Osteocyte (in vitro differentiated cells): ENCODE measurements at regions not wholly inside any gene's neighbourhood (a gene's known extent, or its start where the extent isn't known, plus 50 kb on each side); places are given as distances from the start of the nearest gene placed in this dataset.
A peak's percentile ranks its signal among the peaks of the same experiment; 100 is the strongest.

Source experiments
- DNase-seq: peaks from one replicate; pipeline ENCODE4 v3.0.0; 2021; ENCODE audit warnings: mixed read lengths; ENCODE audit not compliant: unreplicated experiment; ENCODE audit errors: extremely low spot score
- H3K27ac Mint-ChIP-seq: one replicate; pipeline ENCODE4 v1.8.0; 2021; ENCODE audit warnings: mild to moderate bottlenecking, mixed read lengths; ENCODE audit not compliant: unreplicated experiment
- H3K27me3 Mint-ChIP-seq: one replicate; pipeline ENCODE4 v1.8.0; 2021; ENCODE audit warnings: mixed read lengths; ENCODE audit not compliant: unreplicated experiment
- H3K36me3 Mint-ChIP-seq: one replicate; pipeline ENCODE4 v1.8.0; 2021; ENCODE audit warnings: mixed read lengths; ENCODE audit not compliant: unreplicated experiment
- H3K4me1 Mint-ChIP-seq: one replicate; pipeline ENCODE4 v1.8.0; 2021; ENCODE audit warnings: mixed read lengths; ENCODE audit not compliant: unreplicated experiment
- H3K4me3 Mint-ChIP-seq: one replicate; pipeline ENCODE4 v1.8.0; 2021; ENCODE audit warnings: mild to moderate bottlenecking, moderate library complexity, mixed read lengths; ENCODE audit not compliant: unreplicated experiment
- H3K9me3 Mint-ChIP-seq: one replicate; pipeline ENCODE4 v1.8.0; 2021; ENCODE audit warnings: mixed read lengths; ENCODE audit not compliant: unreplicated experiment
- TF ChIP-seq, protein P1 (sequence below): fragments of 200-600 bp; sonication (generic); IDR thresholded peaks from 2 replicates; pipeline ENCODE4 v1.5.0; 2021; ENCODE audit warnings: antibody characterized with exemption, mild to moderate bottlenecking, moderate library complexity

- Mint-ChIP-seq H3K9me3 (no peaks in the 10 kb centered on the region), H3K4me3 (no peak overlapping the region), H3K27me3 (no peaks in the 10 kb centered on the region), H3K27ac (no peak overlapping the region), H3K36me3 (no peaks in the 10 kb centered on the region), H3K4me1 (no peaks in the 10 kb centered on the region)
- DNase-seq: no peak
- TF ChIP-seq, protein P1, sequence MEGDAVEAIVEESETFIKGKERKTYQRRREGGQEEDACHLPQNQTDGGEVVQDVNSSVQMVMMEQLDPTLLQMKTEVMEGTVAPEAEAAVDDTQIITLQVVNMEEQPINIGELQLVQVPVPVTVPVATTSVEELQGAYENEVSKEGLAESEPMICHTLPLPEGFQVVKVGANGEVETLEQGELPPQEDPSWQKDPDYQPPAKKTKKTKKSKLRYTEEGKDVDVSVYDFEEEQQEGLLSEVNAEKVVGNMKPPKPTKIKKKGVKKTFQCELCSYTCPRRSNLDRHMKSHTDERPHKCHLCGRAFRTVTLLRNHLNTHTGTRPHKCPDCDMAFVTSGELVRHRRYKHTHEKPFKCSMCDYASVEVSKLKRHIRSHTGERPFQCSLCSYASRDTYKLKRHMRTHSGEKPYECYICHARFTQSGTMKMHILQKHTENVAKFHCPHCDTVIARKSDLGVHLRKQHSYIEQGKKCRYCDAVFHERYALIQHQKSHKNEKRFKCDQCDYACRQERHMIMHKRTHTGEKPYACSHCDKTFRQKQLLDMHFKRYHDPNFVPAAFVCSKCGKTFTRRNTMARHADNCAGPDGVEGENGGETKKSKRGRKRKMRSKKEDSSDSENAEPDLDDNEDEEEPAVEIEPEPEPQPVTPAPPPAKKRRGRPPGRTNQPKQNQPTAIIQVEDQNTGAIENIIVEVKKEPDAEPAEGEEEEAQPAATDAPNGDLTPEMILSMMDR: no peak
Observed at GRCh38 chr22:26823966-26824365, 166.6 kb downstream of the MIAT start.

- TF ChIP-seq, protein P1: no peak
- DNase-seq: no peak
- Mint-ChIP-seq H3K4me1 (peaks cover 9% of the 10 kb centered on the region), H3K4me3 (no peak overlapping the region), H3K36me3 (no peaks in the 10 kb centered on the region), H3K9me3 (no peaks in the 10 kb centered on the region), H3K27me3 (no peaks in the 10 kb centered on the region), H3K27ac (no peak overlapping the region)
Observed at GRCh38 chr22:26825960-26826935, 168.9 kb downstream of the MIAT start.

DNA sequence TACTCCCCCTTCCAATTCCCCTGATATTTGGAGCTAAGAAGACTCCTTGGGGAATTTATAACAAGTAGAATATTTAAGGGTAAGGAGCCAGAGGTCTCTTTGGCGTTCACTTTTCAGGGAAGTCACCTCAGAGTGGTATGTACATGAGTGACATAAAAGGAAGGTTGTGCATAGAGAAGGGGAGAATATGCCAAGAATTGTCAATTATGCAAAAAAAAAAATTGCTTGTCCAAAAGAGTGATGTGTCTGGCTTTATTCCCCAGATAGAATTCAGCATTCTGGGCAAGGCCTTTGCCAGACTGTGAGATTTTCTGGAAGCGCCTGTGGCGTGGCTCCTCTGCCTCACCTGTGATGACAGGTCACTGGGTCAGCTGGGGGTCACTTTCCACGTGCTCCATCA lies 170.2 kb downstream of the MIAT start:
- Mint-ChIP-seq H3K4me3 (no peak overlapping the region), H3K9me3 (no peaks in the 10 kb centered on the region), H3K4me1 (peaks cover 10% of the 10 kb centered on the region), H3K36me3 (no peaks in the 10 kb centered on the region), H3K27me3 (no peaks in the 10 kb centered on the region), H3K27ac (no peak overlapping the region)
- DNase-seq: no peak
- TF ChIP-seq, protein P1: no peak

DNA sequence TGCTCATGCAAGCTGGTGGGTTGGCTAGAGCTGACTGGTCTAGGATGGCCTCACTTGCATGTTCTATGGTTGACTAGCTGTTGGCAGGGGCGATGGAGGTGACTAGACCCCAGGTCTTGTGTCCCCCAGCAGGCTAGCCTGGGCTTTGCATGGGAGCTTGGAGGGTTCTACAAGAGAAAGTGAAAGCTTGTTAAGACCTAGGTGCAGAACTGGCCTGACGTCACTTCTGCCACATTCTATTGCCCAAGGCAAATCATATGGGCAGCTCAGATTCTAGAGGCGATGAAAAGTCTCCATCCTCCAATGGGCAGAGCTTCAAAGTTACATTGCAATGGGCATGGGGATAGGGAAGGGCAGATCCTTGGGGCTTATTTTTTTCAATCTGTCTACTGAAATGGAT lies 170.9 kb downstream of the MIAT start:
- Mint-ChIP-seq H3K27ac (no peak overlapping the region), H3K4me1 (peaks cover 10% of the 10 kb centered on the region), H3K36me3 (no peaks in the 10 kb centered on the region), H3K4me3 (no peak overlapping the region), H3K9me3 (no peaks in the 10 kb centered on the region), H3K27me3 (no peaks in the 10 kb centered on the region)
- no peak for DNase-seq
- TF ChIP-seq, protein P1: no peak

- DNase-seq: no peak
- Mint-ChIP-seq H3K4me1 (peaks cover 18% of the 10 kb centered on the region), H3K36me3 (no peaks in the 10 kb centered on the region), H3K4me3 (no peak overlapping the region), H3K27ac (peak overlapping the region; percentile 3), H3K9me3 (no peaks in the 10 kb centered on the region), H3K27me3 (no peaks in the 10 kb centered on the region)
- TF ChIP-seq, protein P1: no peak
Observed at GRCh38 chr22:26830837-26831236, 173.4 kb downstream of the MIAT start.
